ENCODE measurements at regions not wholly inside any gene's neighbourhood (a gene's known extent, or its start where the extent isn't known, plus 50 kb on each side); places are given as distances from the start of the nearest gene placed in this dataset.

DNA sequence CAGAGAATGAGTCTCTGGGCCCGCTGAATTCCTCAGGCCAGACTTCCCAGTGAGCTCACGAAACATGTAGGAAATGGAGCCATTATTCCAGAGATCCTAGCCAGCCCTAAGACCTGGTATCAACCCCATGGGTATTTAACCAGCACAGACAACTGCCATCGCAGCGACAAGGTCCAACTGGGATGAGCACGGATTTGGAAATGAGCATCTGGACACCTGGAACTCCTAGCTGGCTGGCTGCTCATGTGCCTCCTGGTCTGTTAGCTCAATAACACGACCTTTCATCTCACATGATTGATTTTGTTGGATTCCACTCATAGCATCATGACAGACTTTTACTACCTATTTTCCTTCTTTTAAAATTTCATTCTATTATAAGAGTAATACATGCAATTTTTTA lies 51.0 kb downstream of the POU3F3 start:
- no peak for DNase-seq

DNA sequence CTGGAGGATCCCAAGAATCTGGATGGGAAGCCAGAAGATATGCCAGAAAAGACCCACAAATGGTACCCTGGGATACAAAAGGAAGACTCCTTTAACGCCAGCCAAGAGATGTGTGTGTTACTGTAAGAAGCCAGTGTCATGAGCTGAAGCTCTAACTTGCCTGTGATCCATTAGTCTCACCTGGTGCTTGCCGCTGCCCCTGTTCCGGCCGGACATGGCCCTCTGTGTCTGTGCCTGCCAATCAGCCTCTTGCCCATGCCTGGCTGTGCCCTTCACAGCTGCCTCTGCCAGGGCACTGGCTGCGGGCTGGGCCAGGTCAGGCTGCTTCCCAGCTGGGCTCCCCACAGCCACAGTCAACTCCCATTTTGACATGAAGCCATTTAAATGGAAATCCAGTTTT lies 55.4 kb downstream of the POU3F3 start:
- no peak for DNase-seq

GRCh38 chr2:104914509-104914908 lies 60.6 kb downstream of the POU3F3 start:
- DNase-seq: no peak

DNA sequence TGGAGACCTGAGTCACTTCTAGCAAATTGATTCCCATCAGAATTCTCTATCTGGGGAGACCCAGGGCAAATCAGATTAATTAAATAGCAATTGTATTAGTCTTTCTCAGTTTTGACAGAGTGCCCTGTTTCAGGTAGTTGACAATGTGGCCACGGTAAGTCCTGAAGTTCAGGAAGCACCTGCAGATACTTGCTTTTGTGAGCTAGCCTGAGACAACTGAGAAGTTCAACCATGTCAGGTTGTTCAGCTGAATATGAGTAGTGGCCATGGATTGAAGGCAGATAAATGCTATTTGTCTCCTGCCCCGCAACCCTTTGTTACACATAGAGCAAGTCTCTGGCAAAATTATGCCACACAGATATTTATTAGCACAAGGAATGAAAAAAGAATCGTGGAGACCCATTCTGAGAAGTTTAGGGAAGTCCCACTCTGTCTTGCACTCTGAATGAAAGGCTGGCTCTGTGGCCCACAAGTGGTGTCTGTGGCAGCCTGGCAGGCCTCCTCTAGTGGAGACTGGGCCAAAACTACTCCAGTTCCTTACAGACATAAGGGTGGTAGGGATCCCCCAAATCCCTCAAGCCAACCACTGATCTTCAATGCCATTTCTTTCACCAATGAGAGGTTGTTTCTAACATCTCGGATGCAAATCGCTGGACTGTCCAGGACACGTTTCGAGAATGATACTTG lies 61.3 kb downstream of the POU3F3 start:
- no peak for DNase-seq

DNA sequence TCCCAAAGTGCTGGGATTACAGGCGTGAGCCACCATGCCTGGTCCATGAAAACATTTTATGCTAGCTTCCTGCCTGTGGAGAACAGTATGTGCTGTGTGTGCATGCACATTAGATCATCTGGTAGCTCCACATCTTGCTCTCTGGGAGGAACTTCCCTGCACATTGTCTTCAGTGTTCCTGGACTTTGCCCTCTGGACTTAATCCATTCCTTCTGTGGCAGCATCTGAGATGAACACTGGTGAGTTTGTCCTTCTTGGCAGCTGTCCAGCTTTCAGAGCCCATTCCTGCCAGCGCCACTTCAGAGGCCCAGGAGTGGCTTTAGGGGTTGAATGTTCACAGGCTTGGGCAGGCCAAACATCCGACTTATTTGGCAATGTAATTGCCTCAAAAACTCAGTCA lies 65.2 kb downstream of the POU3F3 start:
- DNase-seq: no peak

- no peak for DNase-seq
Measured at GRCh38 chr2:104923665-104924064, 69.8 kb downstream of the POU3F3 start.

DNA sequence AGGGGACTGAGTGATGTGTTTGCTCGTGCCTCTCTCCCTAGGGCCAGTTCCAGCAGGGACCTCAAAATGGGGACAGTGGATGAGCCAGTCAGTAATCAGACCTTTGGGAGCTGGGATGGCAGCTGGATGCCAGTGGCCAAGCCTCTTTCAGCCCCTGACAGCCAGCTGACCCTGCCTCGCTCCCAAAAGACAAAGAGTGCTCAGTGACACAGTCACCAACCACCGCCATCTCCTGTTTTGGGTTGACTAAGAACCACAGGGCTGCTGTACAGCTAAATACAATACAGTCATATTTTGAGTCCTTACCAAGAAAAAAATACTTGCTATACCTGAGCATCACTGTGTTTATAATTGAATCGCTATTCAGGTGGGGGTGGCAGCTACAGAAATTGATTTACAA lies 75.7 kb downstream of the POU3F3 start:
- DNase-seq: no peak

DNA sequence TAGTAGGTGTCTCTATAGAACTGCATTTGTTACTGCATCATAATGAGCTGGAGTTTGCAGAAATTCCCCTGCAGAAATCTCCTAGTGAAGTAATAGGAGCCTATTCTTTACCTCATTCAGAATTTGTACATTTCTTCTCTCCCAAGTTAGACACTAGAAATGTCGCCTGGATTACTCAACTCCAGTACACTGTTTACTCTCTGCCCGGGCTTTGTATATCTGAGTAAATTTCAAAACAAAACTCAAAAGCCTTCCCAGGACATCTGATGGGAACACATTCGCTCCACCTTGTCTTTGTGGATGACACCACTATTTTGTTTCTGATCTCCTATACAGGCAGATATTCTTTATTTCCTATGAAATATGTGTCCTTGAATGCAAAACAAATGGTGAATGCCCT lies 76.8 kb downstream of the POU3F3 start:
- DNase-seq: no peak

DNA sequence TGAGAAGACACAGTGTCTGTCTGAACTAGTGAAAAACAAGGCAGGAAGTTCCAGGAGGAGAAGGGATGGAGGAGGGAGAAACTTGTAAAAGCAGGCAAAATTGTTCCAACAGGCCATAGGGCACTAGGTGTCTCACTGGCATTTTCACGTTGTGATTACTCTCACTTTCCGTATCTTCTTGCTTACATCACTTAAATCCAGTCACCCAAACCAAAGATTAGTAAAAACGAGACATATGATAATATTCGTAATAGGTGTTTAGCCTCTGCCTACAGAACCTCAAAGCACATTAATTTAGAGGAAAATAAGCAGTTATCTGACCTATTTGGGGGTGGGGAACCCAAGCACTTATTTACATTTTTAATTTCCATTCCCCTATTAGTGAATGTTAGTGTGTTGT lies 78.3 kb downstream of the POU3F3 start:
- DNase-seq: no peak

DNA sequence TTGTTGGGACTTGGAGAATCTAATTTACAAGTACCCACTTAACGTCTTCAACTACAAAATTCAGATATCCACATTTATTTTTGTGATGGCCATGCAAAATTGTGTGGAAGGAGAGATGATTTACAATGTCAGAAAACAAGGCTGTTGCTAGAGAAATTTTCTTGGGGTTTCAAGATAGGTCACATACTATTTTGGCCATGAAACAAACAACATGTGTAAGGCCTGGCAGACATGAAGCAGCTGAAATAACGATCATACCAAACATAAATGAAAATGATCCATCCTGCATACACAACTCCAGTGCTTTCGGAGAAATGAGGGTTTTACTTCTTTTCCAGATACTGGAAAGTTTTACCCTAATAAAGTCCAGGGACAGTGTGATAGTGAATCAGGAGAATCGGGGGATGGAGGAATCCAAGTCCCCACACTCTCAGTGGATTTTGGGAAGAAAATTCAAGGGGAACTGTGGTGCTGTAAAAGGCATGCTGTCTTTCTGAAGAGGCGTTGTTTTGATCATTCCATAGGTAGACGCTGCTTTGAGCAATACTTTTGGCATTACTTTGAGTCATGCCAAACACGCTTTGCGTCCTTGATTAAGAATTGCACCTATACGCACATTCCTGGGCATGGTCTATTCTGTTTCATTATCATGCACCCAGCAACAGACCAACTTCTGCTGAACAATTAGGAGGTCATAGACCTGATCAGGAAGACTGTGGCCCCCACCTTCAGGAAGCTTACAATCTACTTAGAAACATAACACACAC lies 79.4 kb downstream of the POU3F3 start:
- no peak for DNase-seq

DNA sequence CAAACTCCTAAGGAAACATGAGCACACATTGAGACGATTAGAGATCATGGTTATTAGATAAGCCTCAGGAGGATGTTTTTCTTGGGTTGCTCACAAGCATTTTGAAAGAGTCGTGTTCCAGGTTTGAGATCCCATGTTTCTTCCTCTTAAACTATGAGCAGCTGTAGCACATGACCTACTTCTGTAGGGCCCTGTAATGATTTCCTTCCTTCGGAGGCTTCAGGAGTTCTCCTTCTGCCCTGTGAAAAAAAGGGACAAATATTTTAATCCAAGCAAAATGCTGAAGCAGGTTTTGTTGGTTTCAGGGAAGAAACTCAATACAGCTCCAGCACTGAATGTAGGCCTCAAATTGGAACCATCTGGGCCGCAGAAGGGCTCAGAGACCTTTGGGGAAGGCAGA lies 82.6 kb downstream of the POU3F3 start:
- no peak for DNase-seq

DNA sequence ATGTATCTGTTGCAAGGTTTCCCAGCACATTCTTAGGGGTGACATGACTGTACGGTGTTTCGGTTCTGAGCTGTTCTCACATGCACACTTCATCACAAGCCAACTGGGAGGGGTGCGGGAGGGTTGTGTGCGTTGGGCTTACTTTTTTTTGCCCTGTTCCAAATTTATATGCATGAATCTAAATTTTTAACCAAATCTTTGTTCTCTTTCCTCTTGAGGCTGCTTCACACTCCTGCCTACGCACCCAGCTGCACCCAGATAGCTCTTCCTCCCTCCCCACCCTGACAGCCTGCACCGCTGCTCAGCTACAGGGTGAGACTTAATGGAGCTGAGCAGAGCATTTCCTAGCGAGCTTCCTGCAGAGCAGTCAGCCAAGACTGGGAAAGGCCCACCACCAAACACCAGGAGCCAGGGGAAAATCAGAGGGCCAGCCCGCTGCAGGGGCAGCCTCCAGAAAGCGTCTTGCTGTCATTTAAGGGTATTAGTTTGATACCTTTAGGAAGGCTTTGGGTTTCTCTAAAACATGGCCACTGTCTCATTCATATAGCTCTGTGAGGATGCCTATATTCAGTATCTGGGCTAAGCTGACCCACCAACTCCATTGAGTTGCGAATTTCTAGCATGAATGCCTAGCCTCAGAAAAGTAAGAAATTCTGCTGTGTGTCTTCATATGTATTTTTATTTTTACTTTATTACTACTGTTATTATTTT lies 84.5 kb downstream of the POU3F3 start:
- no peak for DNase-seq

DNA sequence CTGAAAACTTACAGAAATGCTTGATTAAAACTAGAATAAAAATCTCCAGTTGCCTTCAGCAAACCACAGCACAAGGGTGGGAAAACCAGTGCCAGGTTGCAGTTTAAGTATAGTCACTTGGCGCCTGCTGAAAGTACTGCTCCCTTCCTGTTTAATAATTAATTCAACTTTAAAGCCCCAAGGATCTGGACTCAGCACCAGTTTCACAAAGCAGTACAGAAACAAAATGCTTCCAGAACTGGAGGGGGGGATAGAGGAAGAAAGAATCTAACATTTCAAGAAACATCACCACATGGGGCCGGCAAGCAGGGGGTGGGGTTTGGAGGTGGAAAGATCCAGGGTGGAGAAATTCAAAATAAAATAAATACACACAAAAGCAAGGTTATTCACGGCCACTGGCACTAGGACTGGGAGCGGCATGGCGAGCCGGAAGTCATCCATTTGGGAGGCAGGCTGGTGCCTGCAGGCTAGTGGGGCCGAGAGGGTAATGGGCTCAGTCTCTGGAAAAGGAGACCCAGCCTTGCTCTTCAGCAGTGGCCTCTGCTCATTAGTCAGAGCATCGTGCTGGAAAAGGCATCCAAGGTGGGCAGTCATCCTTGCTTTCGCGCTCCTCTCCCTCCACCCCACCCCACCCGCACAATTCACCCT lies 85.8 kb downstream of the POU3F3 start:
- peak; percentile 28 for DNase-seq

DNA sequence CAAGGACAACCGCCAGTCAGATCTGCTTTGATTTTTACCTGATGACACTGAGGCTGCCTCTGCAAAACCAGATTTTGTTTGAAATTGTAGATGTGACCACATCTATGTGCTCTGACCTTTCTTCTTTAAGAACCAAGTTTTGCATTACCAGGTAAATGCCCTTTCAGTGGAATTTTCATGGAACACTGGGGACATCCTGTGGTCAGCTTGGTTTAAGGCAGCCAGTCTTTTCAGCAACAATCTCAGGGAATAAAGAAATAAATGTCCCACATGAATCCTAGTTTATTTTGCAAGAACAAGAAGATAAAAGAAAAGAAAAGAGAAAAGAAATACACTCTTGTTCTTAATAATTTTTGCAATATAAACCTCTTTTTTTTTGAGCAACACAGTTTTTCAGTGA lies 90.6 kb downstream of the POU3F3 start:
- DNase-seq: peak; percentile 27

DNA sequence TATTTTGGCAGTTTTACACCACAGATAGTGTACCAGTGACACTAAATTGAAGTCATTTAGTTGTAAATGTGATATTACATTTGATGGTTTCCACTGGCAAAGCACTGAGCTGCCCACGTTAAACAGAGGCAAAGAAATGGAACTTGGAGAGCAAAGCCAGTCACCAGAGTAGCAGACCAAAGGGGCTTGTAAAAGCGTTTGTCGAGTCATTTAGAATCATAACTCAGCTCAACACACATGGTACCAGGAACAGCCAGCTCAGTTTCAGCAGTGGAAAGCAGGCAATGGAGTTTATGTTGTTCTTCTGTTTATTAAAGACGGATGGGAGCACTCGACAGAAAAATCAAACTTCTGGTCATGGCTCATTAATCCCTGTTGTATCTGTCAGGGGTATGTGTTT lies 91.2 kb downstream of the POU3F3 start:
- DNase-seq: no peak

- no peak for DNase-seq
Measured at GRCh38 chr2:104945866-104946265, 92.0 kb downstream of the POU3F3 start.

DNA sequence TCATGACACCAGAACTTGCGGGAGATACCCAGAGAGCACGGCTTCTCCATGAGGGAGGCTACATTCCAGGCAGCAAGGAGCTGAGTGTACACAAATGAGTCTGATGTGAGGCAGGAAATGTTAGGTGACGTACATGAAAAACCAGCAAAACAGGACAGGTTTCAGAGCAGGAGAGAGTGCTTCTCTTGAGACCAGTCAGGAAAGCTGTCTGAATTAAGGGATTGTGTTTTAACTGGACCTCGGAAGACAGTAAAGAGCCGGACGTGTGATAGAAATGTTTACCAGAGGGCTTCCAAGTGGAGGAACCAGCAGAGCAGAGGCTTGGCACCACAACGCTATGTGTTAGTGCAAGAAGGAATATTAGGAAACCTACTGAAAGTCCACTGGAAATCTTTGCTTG lies 90.4 kb upstream of the MRPS9 start:
- peak; percentile 20 for DNase-seq

DNA sequence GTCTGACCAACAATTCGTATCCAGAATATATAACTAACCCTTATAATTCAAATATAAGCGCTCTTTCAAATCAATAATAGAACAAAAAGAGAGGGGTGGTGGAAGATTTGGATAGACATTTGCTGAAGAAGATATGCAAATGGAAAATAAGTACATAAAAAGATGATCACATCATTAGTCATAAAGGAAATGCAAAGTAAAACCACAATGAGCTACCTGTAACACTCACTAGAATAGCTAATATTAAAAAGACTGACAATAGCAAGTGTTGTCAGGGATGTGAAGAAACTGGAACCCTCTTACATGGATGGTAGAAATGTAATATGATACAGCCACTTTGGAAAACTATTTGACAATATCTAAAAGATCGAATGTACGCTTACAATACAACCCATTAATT lies 84.9 kb upstream of the MRPS9 start:
- no peak for DNase-seq

- DNase-seq: no peak
Measured at GRCh38 chr2:104965900-104966299, 72.0 kb upstream of the MRPS9 start.

DNA sequence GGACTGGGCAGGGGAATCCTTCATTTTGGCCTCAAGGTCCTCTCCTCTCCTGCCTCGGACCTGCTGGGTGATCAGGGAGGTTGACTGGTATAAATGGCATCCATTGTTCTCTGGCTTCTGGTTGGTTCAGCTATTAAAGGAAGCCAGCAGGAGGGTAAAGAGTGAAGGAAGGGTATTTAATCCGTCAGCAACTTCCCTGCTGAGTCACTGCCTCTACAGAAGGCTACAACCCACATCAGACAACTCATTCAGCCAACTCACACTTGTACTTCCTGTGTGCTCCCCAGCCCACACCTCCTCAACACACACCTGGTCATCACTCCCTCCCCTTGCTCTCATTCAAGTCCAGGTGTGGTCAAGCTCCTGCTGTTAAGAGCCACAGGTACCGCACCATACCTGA lies 68.3 kb upstream of the MRPS9 start:
- no peak for DNase-seq

DNA sequence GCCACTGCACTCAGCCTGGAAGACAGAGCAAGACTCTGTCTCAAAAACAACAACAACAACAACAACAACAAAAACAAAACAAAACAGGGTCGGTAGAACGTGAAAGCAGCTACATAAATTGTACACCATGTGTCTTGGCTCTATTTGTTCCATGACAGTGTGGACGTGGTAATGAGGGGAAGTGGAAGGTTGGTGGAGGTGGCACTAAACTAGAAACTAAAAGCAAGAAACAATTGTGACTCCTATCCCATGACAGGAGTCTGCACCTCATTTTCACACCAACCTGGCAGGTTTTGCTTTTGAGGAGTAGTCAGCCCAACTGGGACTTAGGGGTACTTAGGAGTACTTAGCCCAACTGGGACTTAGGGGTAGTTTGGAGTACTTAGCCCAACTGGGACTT lies 62.5 kb upstream of the MRPS9 start:
- no peak for DNase-seq

GRCh38 chr2:104975851-104976250 lies 62.0 kb upstream of the MRPS9 start:
- DNase-seq: no peak

GRCh38 chr2:104976603-104977120 lies 61.2 kb upstream of the MRPS9 start:
- DNase-seq: no peak

Data from tongue (tissue), 1 donor.